ENCODE measurements at regions not wholly inside any gene's neighbourhood (a gene's known extent, or its start where the extent isn't known, plus 50 kb on each side); places are given as distances from the start of the nearest gene placed in this dataset.
"Not testable (repeated sequence)": the region's sequence is repeated elsewhere in the genome, so short reads cannot be mapped to it uniquely, and the experiment has no call there.

- H3K9me3 Mint-ChIP-seq (ENCODE audit: low read depth); H3K27me3 Mint-ChIP-seq; H3K36me3 Mint-ChIP-seq; H3K4me1 Mint-ChIP-seq (ENCODE audit: low read depth); H3K27ac Mint-ChIP-seq; H3K4me3 Mint-ChIP-seq: not testable (repeated sequence)
These were observed 122.0 kb upstream of the PRSS12 start for GRCh38 chr4:118474771-118475170.

- not testable (repeated sequence) for H3K4me1 Mint-ChIP-seq (ENCODE audit: low read depth); H3K27ac Mint-ChIP-seq; H3K9me3 Mint-ChIP-seq (ENCODE audit: low read depth); H3K36me3 Mint-ChIP-seq; H3K27me3 Mint-ChIP-seq; H3K4me3 Mint-ChIP-seq
These were observed 123.1 kb upstream of the PRSS12 start for GRCh38 chr4:118475901-118476300.

GRCh38 chr4:118477826-118478225, 125.0 kb upstream of the PRSS12 start:
- not testable (repeated sequence) for H3K27me3 Mint-ChIP-seq; H3K9me3 Mint-ChIP-seq (ENCODE audit: low read depth); H3K4me1 Mint-ChIP-seq (ENCODE audit: low read depth); H3K36me3 Mint-ChIP-seq; H3K27ac Mint-ChIP-seq; H3K4me3 Mint-ChIP-seq

GRCh38 chr4:118485801-118486314, 133.1 kb upstream of the PRSS12 start:
- H3K36me3 Mint-ChIP-seq; H3K27ac Mint-ChIP-seq; H3K4me3 Mint-ChIP-seq; H3K27me3 Mint-ChIP-seq; H3K9me3 Mint-ChIP-seq (ENCODE audit: low read depth); H3K4me1 Mint-ChIP-seq (ENCODE audit: low read depth): not testable (repeated sequence)

GRCh38 chr4:118492963-118493362, 140.2 kb upstream of the PRSS12 start:
- not testable (repeated sequence) for H3K36me3 Mint-ChIP-seq; H3K27ac Mint-ChIP-seq; H3K9me3 Mint-ChIP-seq (ENCODE audit: low read depth); H3K27me3 Mint-ChIP-seq; H3K4me3 Mint-ChIP-seq; H3K4me1 Mint-ChIP-seq (ENCODE audit: low read depth)

- H3K27ac Mint-ChIP-seq; H3K4me1 Mint-ChIP-seq (ENCODE audit: low read depth); H3K4me3 Mint-ChIP-seq; H3K36me3 Mint-ChIP-seq; H3K9me3 Mint-ChIP-seq (ENCODE audit: low read depth); H3K27me3 Mint-ChIP-seq: not testable (repeated sequence)
These were observed 141.6 kb upstream of the PRSS12 start for GRCh38 chr4:118494437-118494836.

- H3K4me3 Mint-ChIP-seq; H3K27me3 Mint-ChIP-seq; H3K36me3 Mint-ChIP-seq; H3K9me3 Mint-ChIP-seq (ENCODE audit: low read depth); H3K4me1 Mint-ChIP-seq (ENCODE audit: low read depth); H3K27ac Mint-ChIP-seq: not testable (repeated sequence)
These were observed 150.2 kb upstream of the PRSS12 start for GRCh38 chr4:118502967-118503366.

- H3K4me3 Mint-ChIP-seq; H3K27ac Mint-ChIP-seq; H3K9me3 Mint-ChIP-seq (ENCODE audit: low read depth); H3K27me3 Mint-ChIP-seq; H3K4me1 Mint-ChIP-seq (ENCODE audit: low read depth); H3K36me3 Mint-ChIP-seq: not testable (repeated sequence)
These were observed 152.1 kb upstream of the PRSS12 start for GRCh38 chr4:118504927-118505326.

- H3K36me3 Mint-ChIP-seq; H3K27ac Mint-ChIP-seq; H3K27me3 Mint-ChIP-seq; H3K4me3 Mint-ChIP-seq; H3K9me3 Mint-ChIP-seq (ENCODE audit: low read depth); H3K4me1 Mint-ChIP-seq (ENCODE audit: low read depth): not testable (repeated sequence)
These were observed 152.7 kb upstream of the PRSS12 start for GRCh38 chr4:118505491-118505890.

GRCh38 chr4:118512870-118513269, 160.1 kb upstream of the PRSS12 start:
- H3K27me3 Mint-ChIP-seq; H3K27ac Mint-ChIP-seq; H3K36me3 Mint-ChIP-seq; H3K4me1 Mint-ChIP-seq (ENCODE audit: low read depth); H3K9me3 Mint-ChIP-seq (ENCODE audit: low read depth); H3K4me3 Mint-ChIP-seq: not testable (repeated sequence)

GRCh38 chr4:118514332-118514731, 161.5 kb upstream of the PRSS12 start:
- H3K27me3 Mint-ChIP-seq; H3K4me1 Mint-ChIP-seq (ENCODE audit: low read depth); H3K27ac Mint-ChIP-seq; H3K36me3 Mint-ChIP-seq; H3K4me3 Mint-ChIP-seq; H3K9me3 Mint-ChIP-seq (ENCODE audit: low read depth): not testable (repeated sequence)

GRCh38 chr4:118516107-118516506, 163.3 kb upstream of the PRSS12 start:
- H3K9me3 Mint-ChIP-seq (ENCODE audit: low read depth); H3K4me3 Mint-ChIP-seq: not testable (repeated sequence)

GRCh38 chr4:118530107-118530506, 155.1 kb upstream of the METTL14 start:
- not testable (repeated sequence) for H3K4me1 Mint-ChIP-seq (ENCODE audit: low read depth); H3K27me3 Mint-ChIP-seq; H3K9me3 Mint-ChIP-seq (ENCODE audit: low read depth); H3K27ac Mint-ChIP-seq; H3K4me3 Mint-ChIP-seq; H3K36me3 Mint-ChIP-seq

More at GRCh38 chr4:118516107-118516506, 163.3 kb upstream of the PRSS12 start:
- H3K27ac Mint-ChIP-seq; H3K36me3 Mint-ChIP-seq; H3K4me1 Mint-ChIP-seq (ENCODE audit: low read depth); H3K27me3 Mint-ChIP-seq: not testable (repeated sequence)

GRCh38 chr4:118531947-118532346, 153.2 kb upstream of the METTL14 start:
- H3K4me1 Mint-ChIP-seq (ENCODE audit: low read depth); H3K9me3 Mint-ChIP-seq (ENCODE audit: low read depth); H3K4me3 Mint-ChIP-seq; H3K27ac Mint-ChIP-seq; H3K27me3 Mint-ChIP-seq; H3K36me3 Mint-ChIP-seq: not testable (repeated sequence)

GRCh38 chr4:118535788-118536187, 149.4 kb upstream of the METTL14 start:
- H3K4me1 Mint-ChIP-seq (ENCODE audit: low read depth); H3K4me3 Mint-ChIP-seq; H3K27ac Mint-ChIP-seq; H3K36me3 Mint-ChIP-seq; H3K27me3 Mint-ChIP-seq; H3K9me3 Mint-ChIP-seq (ENCODE audit: low read depth): not testable (repeated sequence)

- not testable (repeated sequence) for H3K27me3 Mint-ChIP-seq, H3K27ac Mint-ChIP-seq
These were observed 145.6 kb upstream of the METTL14 start for GRCh38 chr4:118539412-118540077.

GRCh38 chr4:118556576-118556975, 128.6 kb upstream of the METTL14 start:
- H3K4me3 Mint-ChIP-seq; H3K36me3 Mint-ChIP-seq; H3K27ac Mint-ChIP-seq; H3K9me3 Mint-ChIP-seq (ENCODE audit: low read depth); H3K4me1 Mint-ChIP-seq (ENCODE audit: low read depth); H3K27me3 Mint-ChIP-seq: not testable (repeated sequence)

More at GRCh38 chr4:118539412-118540077, 145.6 kb upstream of the METTL14 start:
- H3K9me3 Mint-ChIP-seq (ENCODE audit: low read depth); H3K4me3 Mint-ChIP-seq; H3K4me1 Mint-ChIP-seq (ENCODE audit: low read depth); H3K36me3 Mint-ChIP-seq: not testable (repeated sequence)

Data from activated naive CD8-positive, alpha-beta T cell (primary cell).